Vagina (tissue), 2 donors: ENCODE measurements at regions not wholly inside any gene's neighbourhood (a gene's known extent, or its start where the extent isn't known, plus 50 kb on each side); places are given as distances from the start of the nearest gene placed in this dataset.

Experiments used
- POLR2A ChIP-seq, 2 donors: fragments of 450-650 bp; IDR thresholded peaks; one replicate each; pipeline ENCODE4 v1.6.1; 2017; ENCODE audit warnings: antibody characterized with exemption in 2 of 2, mild to moderate bottlenecking in 2 of 2, moderate library complexity in 2 of 2
- POLR2AphosphoS5 ChIP-seq, 2 donors: sonication (generic); formaldehyde crosslinking; IDR thresholded peaks; one replicate each; pipeline ENCODE4 v1.9.0; 2017; ENCODE audit warnings: antibody characterized with exemption in 2 of 2, mild to moderate bottlenecking in 2 of 2, low read depth in 1 of 2; ENCODE audit not compliant: insufficient read depth in 1 of 2
- TF ChIP-seq, protein P1 (sequence below), 3 experiments: fragments of 450-650 bp in 2 of 3; fragments of 200-600 bp in 1 of 3; sonication (generic) in 1 of 3; IDR thresholded peaks; one replicate each; pipeline ENCODE4 v1.5.1; 2017 to 2019; ENCODE audit warnings: antibody characterized with exemption in 3 of 3, mild to moderate bottlenecking in 2 of 3, moderate library complexity in 2 of 3

DNA sequence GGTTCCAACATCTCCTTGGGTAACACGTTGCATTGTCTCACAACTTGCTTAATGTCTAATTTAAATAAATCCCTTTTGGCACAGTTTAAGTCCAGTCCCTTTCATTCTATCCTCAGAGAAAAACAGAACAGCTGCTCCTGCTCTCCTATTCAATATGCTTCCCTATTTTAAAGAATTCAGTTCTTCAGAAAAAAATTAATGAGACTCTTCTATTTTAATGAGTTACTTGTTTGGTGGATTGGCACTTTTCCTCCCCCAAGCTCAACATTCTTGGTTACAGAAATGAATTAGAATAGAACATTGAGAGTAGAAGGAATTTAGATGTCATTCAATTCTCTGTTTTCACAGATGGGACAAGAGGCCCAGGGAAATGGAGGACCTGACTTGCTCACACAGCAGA lies 116.9 kb upstream of the ATP8B1 start:
- TF ChIP-seq, protein P1, sequence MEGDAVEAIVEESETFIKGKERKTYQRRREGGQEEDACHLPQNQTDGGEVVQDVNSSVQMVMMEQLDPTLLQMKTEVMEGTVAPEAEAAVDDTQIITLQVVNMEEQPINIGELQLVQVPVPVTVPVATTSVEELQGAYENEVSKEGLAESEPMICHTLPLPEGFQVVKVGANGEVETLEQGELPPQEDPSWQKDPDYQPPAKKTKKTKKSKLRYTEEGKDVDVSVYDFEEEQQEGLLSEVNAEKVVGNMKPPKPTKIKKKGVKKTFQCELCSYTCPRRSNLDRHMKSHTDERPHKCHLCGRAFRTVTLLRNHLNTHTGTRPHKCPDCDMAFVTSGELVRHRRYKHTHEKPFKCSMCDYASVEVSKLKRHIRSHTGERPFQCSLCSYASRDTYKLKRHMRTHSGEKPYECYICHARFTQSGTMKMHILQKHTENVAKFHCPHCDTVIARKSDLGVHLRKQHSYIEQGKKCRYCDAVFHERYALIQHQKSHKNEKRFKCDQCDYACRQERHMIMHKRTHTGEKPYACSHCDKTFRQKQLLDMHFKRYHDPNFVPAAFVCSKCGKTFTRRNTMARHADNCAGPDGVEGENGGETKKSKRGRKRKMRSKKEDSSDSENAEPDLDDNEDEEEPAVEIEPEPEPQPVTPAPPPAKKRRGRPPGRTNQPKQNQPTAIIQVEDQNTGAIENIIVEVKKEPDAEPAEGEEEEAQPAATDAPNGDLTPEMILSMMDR (IDR thresholded peaks at IDR 0.05), result no peak
- TF ChIP-seq POLR2A (IDR thresholded peaks at IDR 0.05) (no peak), POLR2AphosphoS5 (IDR thresholded peaks at IDR 0.05; ENCODE audit: insufficient read depth in 1 of 2, low read depth in 1 of 2) (no peak)
